K562 (cell line): ENCODE measurements at regions not wholly inside any gene's neighbourhood (a gene's known extent, or its start where the extent isn't known, plus 50 kb on each side); places are given as distances from the start of the nearest gene placed in this dataset.

ENCODE experiments used
- ATAC-seq: fragments of 200-7000 bp; cut with Tn5 transposase; 3 replicates; pipeline ENCODE4 v1.9.1; 2020; ENCODE audit warnings: moderate library complexity
- BruUV-seq: library from RNA; stranded (reverse); fragments of 400-500 nt; replicated peaks from 2 replicates; lab custom pipeline; 2021; lab: Mats Ljungman, UMichigan
- CTCF ChIA-PET: fragments of 300-600 bp; formaldehyde crosslinking; extraction: SDS; loops from one replicate; lab custom pipeline; 2021; ENCODE audit warnings: low intra/inter-chr PET ratio; lab: Yijun Ruan, JAX
- POLR2A ChIA-PET: fragments of 300-600, 350-650 bp; sonication (Branson Sonifier 250); formaldehyde crosslinking; extraction: SDS; loops from one replicate; lab custom pipeline; 2021; ENCODE audit warnings: antibody characterized with exemption, inconsistent platforms; lab: Yijun Ruan, JAX
- DNase-seq, 4 experiments: peaks; one replicate each; pipeline versions ENCODE4 v3.0.0 to v3.0.0-alpha.2; 2011 to 2018; ENCODE audit warnings: low spot score in 3 of 4, mixed read lengths in 3 of 4; ENCODE audit errors: extremely low read depth in 1 of 4
- FAIRE-seq: peaks from 2 replicates; lab custom pipeline; 2011; peaks lifted over from hg19 to GRCh38; lab: Jason Lieb, UNC
- H2AFZ ChIP-seq: 2 replicates; pipeline ENCODE4 v1.6.0; 2011; ENCODE audit warnings: low read depth, low read length, control low read depth, inconsistent platforms
- H3K27ac ChIP-seq: fragments of 200-600 bp; 3 replicates; pipeline ENCODE4 v1.8.0; 2011; ENCODE audit warnings: low read depth, mild to moderate bottlenecking, control low read depth, inconsistent platforms, low read length, moderate library complexity, mixed read lengths; ENCODE audit errors: extremely low read depth
- H3K27me3 ChIP-seq, 2 experiments: fragments of 300-600 bp in 1 of 2; 2 replicates in 1 of 2; 3 replicates in 1 of 2; pipeline versions ENCODE4 v1.6.0 to v1.8.0; 2011; ENCODE audit warnings: inconsistent platforms in 2 of 2, low read length in 2 of 2, mild to moderate bottlenecking in 1 of 2, mixed read lengths in 1 of 2, moderate library complexity in 1 of 2; ENCODE audit not compliant: control insufficient read depth in 2 of 2, insufficient read depth in 2 of 2
- H3K36me3 ChIP-seq: fragments of 300-600 bp; 3 replicates; pipeline ENCODE4 v1.8.0; 2011; ENCODE audit warnings: mild to moderate bottlenecking, low read length, inconsistent platforms; ENCODE audit not compliant: control insufficient read depth, insufficient read depth
- H3K4me1 ChIP-seq, 2 experiments: fragments of 200-600 bp in 1 of 2; replicated peaks in 1 of 2; 2 replicates in 1 of 2; 3 replicates in 1 of 2; pipeline versions ENCODE4 v1.5.1 to v1.8.0; 2011; ENCODE audit warnings: inconsistent platforms in 2 of 2, low read length in 2 of 2, mild to moderate bottlenecking in 1 of 2, mixed read lengths in 1 of 2, moderate library complexity in 1 of 2; ENCODE audit not compliant: control insufficient read depth in 2 of 2, insufficient read depth in 2 of 2
- H3K4me2 ChIP-seq: 2 replicates; pipeline ENCODE4 v1.6.1; 2011; ENCODE audit warnings: low read length, control low read depth, inconsistent platforms, mixed read lengths; ENCODE audit not compliant: insufficient read depth
- H3K4me3 ChIP-seq: fragments of 200-600 bp; sonication (generic), shearing (Covaris generic); 2 replicates; pipeline ENCODE4 v1.5.1; 2016; ENCODE audit warnings: control low read depth, inconsistent platforms
- H3K79me2 ChIP-seq: fragments of 200-600 bp; 3 replicates; pipeline ENCODE4 v1.8.0; 2011; ENCODE audit warnings: low read length, inconsistent platforms; ENCODE audit not compliant: control insufficient read depth, insufficient read depth
- H3K9ac ChIP-seq, 2 experiments: 2 replicates each; pipeline versions ENCODE4 v1.6.0 to v1.6.1; 2011; ENCODE audit warnings: low read depth in 2 of 2, low read length in 2 of 2, control low read depth in 1 of 2, inconsistent platforms in 1 of 2, mild to moderate bottlenecking in 1 of 2, mixed read lengths in 1 of 2; ENCODE audit not compliant: insufficient read depth in 1 of 2
- H3K9me1 ChIP-seq: one replicate; pipeline ENCODE4 v1.6.0; 2011; ENCODE audit warnings: inconsistent platforms, mild to moderate bottlenecking, low read length, moderate library complexity; ENCODE audit not compliant: control insufficient read depth, insufficient read depth
- H3K9me3 ChIP-seq: replicated peaks from 2 replicates; pipeline ENCODE4 v1.5.1; 2011; ENCODE audit warnings: low read depth, low read length, inconsistent platforms; ENCODE audit not compliant: control insufficient read depth, insufficient read depth
- H4K20me1 ChIP-seq: replicated peaks from 2 replicates; pipeline ENCODE4 v1.6.1; 2011; ENCODE audit warnings: low read length, inconsistent platforms, mixed read lengths; ENCODE audit not compliant: control insufficient read depth, insufficient read depth
- BCL6 ChIP-seq: fragments of 250-450 bp; sonication (Bioruptor Pico); IDR thresholded peaks from 2 replicates; pipeline ENCODE4 v1.4.0; 2020
- BHLHE40 ChIP-seq: IDR thresholded peaks from 2 replicates; pipeline ENCODE4 v1.6.1; 2011; ENCODE audit warnings: low read length, improper control_type of control experiment
- EP300 ChIP-seq: IDR thresholded peaks from 2 replicates; pipeline ENCODE4 v1.6.1; 2012; ENCODE audit warnings: low read length, improper control_type of control experiment
- MAFF ChIP-seq: IDR thresholded peaks from 2 replicates; pipeline ENCODE4 v1.6.1; 2012; ENCODE audit warnings: low read length, improper control_type of control experiment
- MAFK ChIP-seq: IDR thresholded peaks from 2 replicates; pipeline ENCODE4 v1.6.1; 2011; ENCODE audit warnings: low read length, improper control_type of control experiment
- NFE2 ChIP-seq: IDR thresholded peaks from 2 replicates; pipeline ENCODE4 v1.6.1; 2014; ENCODE audit warnings: antibody characterized with exemption, low read depth
- VEZF1 ChIP-seq: fragments of 200-800 bp; sonication (Bioruptor generic); IDR thresholded peaks from 2 replicates; pipeline ENCODE4 v1.6.1; 2017; ENCODE audit warnings: missing genetic modification characterization, missing compliant biosample characterization
- ZNF318 ChIP-seq, 2 experiments: fragments of 450-650 bp; IDR thresholded peaks; 2 replicates each; pipeline ENCODE4 v1.6.1; 2016; ENCODE audit warnings: mild to moderate bottlenecking in 2 of 2, borderline replicate concordance in 1 of 2, low read depth in 1 of 2, moderate library complexity in 1 of 2
- WGBS: fragments of 100-300 bp; shearing (Covaris generic); methylation state at CpG from one replicate; pipeline ENCODE4 v1.1.6; 2016; ENCODE audit warnings: low coverage, mixed read lengths; ENCODE audit not compliant: insufficient coverage; ENCODE audit errors: missing lambda C conversion rate; 5-methylcytosine and 5-hydroxymethylcytosine counted together
- in situ Hi-C: fragments of 300-500 bp; cut with MboI; formaldehyde crosslinking; loops from 4 replicates; pipeline ENCODE4 v1.15.0; 2018; ENCODE audit warnings: inconsistent platforms, mixed read lengths
- intact Hi-C: fragments of 100-400 bp; cut with micrococcal nuclease; formaldehyde crosslinking; loops from 2 replicates; pipeline ENCODE4 v1.14.2; 2022
- TF ChIP-seq, protein P1 (sequence below): fragments of 450-650 bp; IDR thresholded peaks from 2 replicates; pipeline ENCODE4 v1.6.1; 2016; ENCODE audit warnings: mild to moderate bottlenecking

- intact Hi-C loops (loop anchor here (5.0 kb wide), 1 partner anchor 46 kb away; no protein-coding TSS in a partner anchor), in situ Hi-C loops (no loop called here)
- DNase-seq (peak in 2 of 4 experiments; percentile 60 to 78), ATAC-seq (peak; percentile 100), FAIRE-seq (peak; percentile 92)
- Histone ChIP-seq H3K36me3 (no peaks in the 10 kb centered on the region), H3K27me3 (no peaks in the 10 kb centered on the region), H4K20me1 (no peaks in the 10 kb centered on the region), H3K9me3 (no peaks in the 10 kb centered on the region), H3K4me3 (no peak overlapping the region), H3K4me1 (no peaks in the 10 kb centered on the region; a peak in 1 of 5 replicates), H2AFZ (peak overlapping the region; percentile 78), H3K79me2 (no peaks in the 10 kb centered on the region), H3K9ac (0 out of 4 replicates have a peak overlapping the region, but pooled peaks of 1 of the 2 experiments have one; percentile 21), H3K4me2 (0 out of 2 replicates have a peak overlapping the region, but pooled peaks have one; percentile 11), H3K9me1 (no peaks in the 10 kb centered on the region), H3K27ac (peak overlapping the region; percentile 58; the same call in 2 of the 3 replicates)
- no TSS peak for BruUV-seq
- ChIA-PET POLR2A (no interaction called here), CTCF (no interaction called here)
- WGBS: 4% methylated on average over 6 of the region's 6 CpGs
- TF ChIP-seq, protein P1, sequence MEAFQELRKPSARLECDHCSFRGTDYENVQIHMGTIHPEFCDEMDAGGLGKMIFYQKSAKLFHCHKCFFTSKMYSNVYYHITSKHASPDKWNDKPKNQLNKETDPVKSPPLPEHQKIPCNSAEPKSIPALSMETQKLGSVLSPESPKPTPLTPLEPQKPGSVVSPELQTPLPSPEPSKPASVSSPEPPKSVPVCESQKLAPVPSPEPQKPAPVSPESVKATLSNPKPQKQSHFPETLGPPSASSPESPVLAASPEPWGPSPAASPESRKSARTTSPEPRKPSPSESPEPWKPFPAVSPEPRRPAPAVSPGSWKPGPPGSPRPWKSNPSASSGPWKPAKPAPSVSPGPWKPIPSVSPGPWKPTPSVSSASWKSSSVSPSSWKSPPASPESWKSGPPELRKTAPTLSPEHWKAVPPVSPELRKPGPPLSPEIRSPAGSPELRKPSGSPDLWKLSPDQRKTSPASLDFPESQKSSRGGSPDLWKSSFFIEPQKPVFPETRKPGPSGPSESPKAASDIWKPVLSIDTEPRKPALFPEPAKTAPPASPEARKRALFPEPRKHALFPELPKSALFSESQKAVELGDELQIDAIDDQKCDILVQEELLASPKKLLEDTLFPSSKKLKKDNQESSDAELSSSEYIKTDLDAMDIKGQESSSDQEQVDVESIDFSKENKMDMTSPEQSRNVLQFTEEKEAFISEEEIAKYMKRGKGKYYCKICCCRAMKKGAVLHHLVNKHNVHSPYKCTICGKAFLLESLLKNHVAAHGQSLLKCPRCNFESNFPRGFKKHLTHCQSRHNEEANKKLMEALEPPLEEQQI: peak; percentile 95; the same call in 1 of the 2 replicates
- TF ChIP-seq EP300: peak; percentile 84
- peak; percentile 90 for TF ChIP-seq MAFK
- TF ChIP-seq NFE2: peak; percentile 100
- peak; percentile 93 for TF ChIP-seq MAFF
- peak; percentile 95 for TF ChIP-seq BHLHE40
- TF ChIP-seq BCL6 (CRISPR knock-in tag): no peak
- TF ChIP-seq VEZF1 (CRISPR knock-in tag): peak; percentile 38; the same call in 1 of the 2 replicates
- TF ChIP-seq ZNF318 (IDR thresholded peaks at IDR 0.05; ENCODE audit: borderline replicate concordance in 1 of 2, low read depth in 1 of 2): peak in 1 of 2 experiments; percentile 73; a peak in 1 of 4 replicates
These were observed 55.7 kb upstream of the NIPBL start for GRCh38 chr5:36820900-36821299.
